HG03575 (cell line): ENCODE measurements at regions not wholly inside any gene's neighbourhood (a gene's known extent, or its start where the extent isn't known, plus 50 kb on each side); places are given as distances from the start of the nearest gene placed in this dataset.

Experiments
- ATAC-seq: cut with Tn5 transposase; IDR thresholded peaks from one replicate; pipeline ENCODE4 v1.9.1; 2021; ENCODE audit not compliant: unreplicated experiment, insufficient number of reproducible peaks, low FRiP score; ENCODE audit errors: extremely low read depth

GRCh38 chr9:90423661-90424193 lies 218.9 kb downstream of the DIRAS2 start:
- ATAC-seq = no peak

GRCh38 chr9:90428517-90428916 lies 214.1 kb downstream of the DIRAS2 start:
- ATAC-seq = no peak

GRCh38 chr9:90432951-90433350 lies 209.7 kb downstream of the DIRAS2 start:
- ATAC-seq = no peak

- no peak for ATAC-seq
These were observed 209.2 kb downstream of the DIRAS2 start for GRCh38 chr9:90433398-90433941.

GRCh38 chr9:90441814-90442213 lies 200.8 kb downstream of the DIRAS2 start:
- ATAC-seq = no peak

GRCh38 chr9:90442723-90443122 lies 199.9 kb downstream of the DIRAS2 start:
- ATAC-seq = no peak

GRCh38 chr9:90444609-90445204 lies 197.9 kb downstream of the DIRAS2 start:
- ATAC-seq = no peak

GRCh38 chr9:90445391-90445790 lies 197.2 kb downstream of the DIRAS2 start:
- no peak for ATAC-seq

GRCh38 chr9:90446200-90446948 lies 196.2 kb downstream of the DIRAS2 start:
- no peak for ATAC-seq

GRCh38 chr9:90447773-90448172 lies 194.9 kb downstream of the DIRAS2 start:
- no peak for ATAC-seq

- no peak for ATAC-seq
These were observed 193.3 kb downstream of the DIRAS2 start for GRCh38 chr9:90449213-90449925.

- no peak for ATAC-seq
These were observed 190.8 kb downstream of the DIRAS2 start for GRCh38 chr9:90451804-90452203.

- no peak for ATAC-seq
These were observed 187.3 kb downstream of the DIRAS2 start for GRCh38 chr9:90455316-90455715.

- no peak for ATAC-seq
These were observed 185.0 kb downstream of the DIRAS2 start for GRCh38 chr9:90457386-90458190.

GRCh38 chr9:90458485-90458884 lies 184.1 kb downstream of the DIRAS2 start:
- ATAC-seq = no peak

- ATAC-seq = no peak
These were observed 183.3 kb downstream of the DIRAS2 start for GRCh38 chr9:90459321-90459720.

- ATAC-seq = no peak
These were observed 182.4 kb downstream of the DIRAS2 start for GRCh38 chr9:90460220-90460619.

GRCh38 chr9:90464978-90465377 lies 177.6 kb downstream of the DIRAS2 start:
- no peak for ATAC-seq

GRCh38 chr9:90466441-90466840 lies 176.2 kb downstream of the DIRAS2 start:
- ATAC-seq = no peak
